ENCODE measurements at regions not wholly inside any gene's neighbourhood (a gene's known extent, or its start where the extent isn't known, plus 50 kb on each side); places are given as distances from the start of the nearest gene placed in this dataset.

DNA sequence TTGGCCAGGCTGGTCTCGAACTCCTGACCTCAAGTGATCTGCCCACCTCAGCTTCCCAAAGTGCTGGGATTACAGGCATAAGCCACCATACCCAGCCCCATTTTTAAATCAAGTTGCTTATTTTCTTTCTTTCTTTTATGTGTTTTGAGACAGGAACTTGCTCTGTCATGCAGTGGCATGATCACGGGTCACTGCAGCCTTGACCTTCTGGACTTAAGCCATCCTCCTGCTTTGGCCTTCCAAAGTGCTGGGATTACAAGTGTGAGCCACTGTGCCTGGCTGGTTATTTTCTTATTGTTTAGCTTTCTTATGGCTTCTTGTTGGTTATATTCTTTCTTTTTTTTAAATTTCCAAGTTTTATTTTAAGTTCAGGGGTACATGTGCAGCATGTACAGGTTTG is 79.7 kb upstream of the C5orf63 start:
- TF ChIP-seq, protein P1, sequence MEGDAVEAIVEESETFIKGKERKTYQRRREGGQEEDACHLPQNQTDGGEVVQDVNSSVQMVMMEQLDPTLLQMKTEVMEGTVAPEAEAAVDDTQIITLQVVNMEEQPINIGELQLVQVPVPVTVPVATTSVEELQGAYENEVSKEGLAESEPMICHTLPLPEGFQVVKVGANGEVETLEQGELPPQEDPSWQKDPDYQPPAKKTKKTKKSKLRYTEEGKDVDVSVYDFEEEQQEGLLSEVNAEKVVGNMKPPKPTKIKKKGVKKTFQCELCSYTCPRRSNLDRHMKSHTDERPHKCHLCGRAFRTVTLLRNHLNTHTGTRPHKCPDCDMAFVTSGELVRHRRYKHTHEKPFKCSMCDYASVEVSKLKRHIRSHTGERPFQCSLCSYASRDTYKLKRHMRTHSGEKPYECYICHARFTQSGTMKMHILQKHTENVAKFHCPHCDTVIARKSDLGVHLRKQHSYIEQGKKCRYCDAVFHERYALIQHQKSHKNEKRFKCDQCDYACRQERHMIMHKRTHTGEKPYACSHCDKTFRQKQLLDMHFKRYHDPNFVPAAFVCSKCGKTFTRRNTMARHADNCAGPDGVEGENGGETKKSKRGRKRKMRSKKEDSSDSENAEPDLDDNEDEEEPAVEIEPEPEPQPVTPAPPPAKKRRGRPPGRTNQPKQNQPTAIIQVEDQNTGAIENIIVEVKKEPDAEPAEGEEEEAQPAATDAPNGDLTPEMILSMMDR (IDR thresholded peaks at IDR 0.05; ENCODE audit: low read depth, low read length) = no peak
- TF ChIP-seq EZH2phosphoT487 (IDR thresholded peaks at IDR 0.05; ENCODE audit: low read depth) = no peak

Measured in OCI-LY3 (cell line).